Panc1 (cell line): ENCODE measurements at regions not wholly inside any gene's neighbourhood (a gene's known extent, or its start where the extent isn't known, plus 50 kb on each side); places are given as distances from the start of the nearest gene placed in this dataset.
"Not testable (repeated sequence)": the region's sequence is repeated elsewhere in the genome, so short reads cannot be mapped to it uniquely, and the experiment has no call there.

Source experiments
- ATAC-seq: fragments of 200-7000 bp; cut with Tn5 transposase; 2 replicates; pipeline ENCODE4 v1.9.1; 2020; ENCODE audit warnings: mild to moderate bottlenecking, moderate library complexity
- BruUV-seq: library from RNA; stranded (reverse); fragments of 400-500 nt; replicated peaks from 2 replicates; lab custom pipeline; 2021; lab: Mats Ljungman, UMichigan
- CTCF ChIA-PET: fragments of 300-600 bp; sonication (Branson Sonifier 250); formaldehyde crosslinking; loops from one replicate; lab custom pipeline; 2022; ENCODE audit warnings: antibody characterized with exemption; lab: Charles Lee
- POLR2A ChIA-PET: fragments of 300-600 bp; sonication (Branson Sonifier 250); formaldehyde crosslinking; loops from one replicate; lab custom pipeline; 2022; ENCODE audit warnings: antibody characterized with exemption; lab: Charles Lee
- DNase-seq: peaks from one replicate; pipeline ENCODE4 v3.0.0-alpha.2; 2010; ENCODE audit warnings: low read depth, low spot score
- H3K27ac ChIP-seq: 2 replicates; pipeline ENCODE4 v1.5.1; 2011; ENCODE audit warnings: mild to moderate bottlenecking, low read length, inconsistent platforms
- H3K27me3 ChIP-seq: fragments of 200-500 bp; sonication (Bioruptor generic); 2 replicates; pipeline ENCODE4 v1.6.0; 2014; ENCODE audit warnings: low read length, inconsistent platforms; ENCODE audit not compliant: control insufficient read depth, insufficient read depth
- H3K36me3 ChIP-seq: fragments of 200-500 bp; sonication (Bioruptor generic); 2 replicates; pipeline ENCODE4 v1.5.1; 2014; ENCODE audit warnings: inconsistent platforms, mild to moderate bottlenecking, low read length, moderate library complexity; ENCODE audit not compliant: control insufficient read depth, insufficient read depth
- H3K4me1 ChIP-seq: 2 replicates; pipeline ENCODE4 v1.5.1; 2011; ENCODE audit warnings: inconsistent platforms, mild to moderate bottlenecking, low read length, moderate library complexity; ENCODE audit not compliant: control insufficient read depth, insufficient read depth
- H3K4me3 ChIP-seq, 2 experiments: 2 replicates each; pipeline ENCODE4 v1.5.1; 2011 to 2012; ENCODE audit warnings: low read depth in 2 of 2, low read length in 2 of 2, mild to moderate bottlenecking in 2 of 2, inconsistent platforms in 1 of 2, moderate library complexity in 1 of 2
- H3K9me3 ChIP-seq: fragments of 200-500 bp; sonication (Bioruptor generic); 2 replicates; pipeline ENCODE4 v1.5.1; 2014; ENCODE audit warnings: low read depth, mild to moderate bottlenecking, inconsistent platforms, low read length, moderate library complexity; ENCODE audit not compliant: control insufficient read depth, insufficient read depth
- POLR2AphosphoS5 ChIP-seq: IDR thresholded peaks from 2 replicates; pipeline ENCODE4 v1.6.1; 2012; ENCODE audit warnings: mild to moderate bottlenecking, low read depth, low read length, moderate library complexity
- SIN3A ChIP-seq: IDR thresholded peaks from 2 replicates; pipeline ENCODE4 v1.6.1; 2012; ENCODE audit warnings: low read depth, mild to moderate bottlenecking, low read length, moderate library complexity, borderline replicate concordance; ENCODE audit not compliant: insufficient read depth
- TCF7L2 ChIP-seq: IDR thresholded peaks from 2 replicates; pipeline ENCODE4 v1.6.1; 2011; ENCODE audit warnings: mild to moderate bottlenecking, low read depth, low read length, inconsistent platforms
- in situ Hi-C: cut with HindIII; loops from 2 replicates; pipeline ENCODE4 v1.10.0; 2016; ENCODE audit warnings: low sequenced_read_pairs, low pct_unique_long_range_greater_than_20kb
- intact Hi-C: fragments of 100-400 bp; cut with micrococcal nuclease; formaldehyde crosslinking; loops from one replicate; pipeline ENCODE4 v1.10.0; 2022; ENCODE audit not compliant: unreplicated experiment
- TF ChIP-seq, protein P1 (sequence below): fragments of 450-650 bp; IDR thresholded peaks from 2 replicates; pipeline ENCODE4 v1.5.1; 2017; ENCODE audit warnings: mild to moderate bottlenecking
- TF ChIP-seq, protein P2 (sequence below), 2 experiments: IDR thresholded peaks; 2 replicates each; pipeline ENCODE4 v1.6.1; 2011 to 2012; ENCODE audit warnings: low read depth in 2 of 2, control low read depth in 1 of 2, low read length in 1 of 2, mild to moderate bottlenecking in 1 of 2, moderate library complexity in 1 of 2; ENCODE audit not compliant: insufficient read depth in 1 of 2

DNA sequence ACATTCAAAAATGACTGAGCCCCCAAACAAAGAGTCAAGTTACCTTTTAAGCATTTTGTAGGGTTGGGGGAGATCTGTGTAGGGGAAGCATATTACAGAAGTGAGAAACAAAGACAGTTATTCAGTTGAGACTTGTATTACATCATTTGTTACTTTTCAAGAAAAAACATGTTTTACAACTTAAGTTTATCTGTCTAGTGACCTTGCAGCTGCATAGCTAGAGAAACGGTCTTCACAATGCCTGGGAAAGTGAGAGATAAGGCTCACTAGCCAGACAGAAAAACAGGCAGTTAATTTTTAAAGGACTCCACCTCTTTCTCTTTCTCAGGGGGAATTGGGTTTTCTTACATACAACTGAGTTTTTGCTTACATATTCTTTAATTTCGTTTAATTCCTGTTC lies 105.1 kb downstream of the ALG10 start:
- H3K27me3 ChIP-seq, intact Hi-C loops, POLR2A ChIA-PET, H3K4me3 ChIP-seq, H3K4me1 ChIP-seq, CTCF ChIA-PET, H3K36me3 ChIP-seq, DNase-seq, H3K27ac ChIP-seq, BruUV-seq, in situ Hi-C loops, H3K9me3 ChIP-seq, ATAC-seq: not testable (repeated sequence)

DNA sequence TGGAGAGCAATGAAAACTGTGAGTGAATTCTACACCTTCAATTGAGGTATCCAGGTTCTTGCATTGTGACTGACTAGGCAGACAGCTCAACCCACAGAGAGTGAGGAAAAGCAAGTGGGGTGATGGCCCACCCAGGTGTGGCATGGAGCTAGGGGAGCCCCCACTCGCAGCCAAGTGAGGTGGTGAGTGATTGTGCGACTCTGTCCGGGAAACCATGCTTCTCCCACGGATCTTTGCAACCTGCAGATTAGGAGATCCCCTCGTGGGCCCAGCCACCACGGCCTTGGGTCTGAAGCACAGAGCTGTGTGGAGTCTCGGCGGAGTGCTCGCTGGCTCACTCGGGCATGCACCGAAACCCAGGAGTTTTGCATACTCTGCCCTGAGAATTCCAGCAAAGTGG lies 120.1 kb downstream of the ALG10 start:
- BruUV-seq: no TSS peak
- no peak for TF ChIP-seq POLR2AphosphoS5
- no peak for TF ChIP-seq TCF7L2
- no peak for TF ChIP-seq SIN3A
- TF ChIP-seq, protein P1, sequence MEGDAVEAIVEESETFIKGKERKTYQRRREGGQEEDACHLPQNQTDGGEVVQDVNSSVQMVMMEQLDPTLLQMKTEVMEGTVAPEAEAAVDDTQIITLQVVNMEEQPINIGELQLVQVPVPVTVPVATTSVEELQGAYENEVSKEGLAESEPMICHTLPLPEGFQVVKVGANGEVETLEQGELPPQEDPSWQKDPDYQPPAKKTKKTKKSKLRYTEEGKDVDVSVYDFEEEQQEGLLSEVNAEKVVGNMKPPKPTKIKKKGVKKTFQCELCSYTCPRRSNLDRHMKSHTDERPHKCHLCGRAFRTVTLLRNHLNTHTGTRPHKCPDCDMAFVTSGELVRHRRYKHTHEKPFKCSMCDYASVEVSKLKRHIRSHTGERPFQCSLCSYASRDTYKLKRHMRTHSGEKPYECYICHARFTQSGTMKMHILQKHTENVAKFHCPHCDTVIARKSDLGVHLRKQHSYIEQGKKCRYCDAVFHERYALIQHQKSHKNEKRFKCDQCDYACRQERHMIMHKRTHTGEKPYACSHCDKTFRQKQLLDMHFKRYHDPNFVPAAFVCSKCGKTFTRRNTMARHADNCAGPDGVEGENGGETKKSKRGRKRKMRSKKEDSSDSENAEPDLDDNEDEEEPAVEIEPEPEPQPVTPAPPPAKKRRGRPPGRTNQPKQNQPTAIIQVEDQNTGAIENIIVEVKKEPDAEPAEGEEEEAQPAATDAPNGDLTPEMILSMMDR: no peak
- TF ChIP-seq, protein P2, sequence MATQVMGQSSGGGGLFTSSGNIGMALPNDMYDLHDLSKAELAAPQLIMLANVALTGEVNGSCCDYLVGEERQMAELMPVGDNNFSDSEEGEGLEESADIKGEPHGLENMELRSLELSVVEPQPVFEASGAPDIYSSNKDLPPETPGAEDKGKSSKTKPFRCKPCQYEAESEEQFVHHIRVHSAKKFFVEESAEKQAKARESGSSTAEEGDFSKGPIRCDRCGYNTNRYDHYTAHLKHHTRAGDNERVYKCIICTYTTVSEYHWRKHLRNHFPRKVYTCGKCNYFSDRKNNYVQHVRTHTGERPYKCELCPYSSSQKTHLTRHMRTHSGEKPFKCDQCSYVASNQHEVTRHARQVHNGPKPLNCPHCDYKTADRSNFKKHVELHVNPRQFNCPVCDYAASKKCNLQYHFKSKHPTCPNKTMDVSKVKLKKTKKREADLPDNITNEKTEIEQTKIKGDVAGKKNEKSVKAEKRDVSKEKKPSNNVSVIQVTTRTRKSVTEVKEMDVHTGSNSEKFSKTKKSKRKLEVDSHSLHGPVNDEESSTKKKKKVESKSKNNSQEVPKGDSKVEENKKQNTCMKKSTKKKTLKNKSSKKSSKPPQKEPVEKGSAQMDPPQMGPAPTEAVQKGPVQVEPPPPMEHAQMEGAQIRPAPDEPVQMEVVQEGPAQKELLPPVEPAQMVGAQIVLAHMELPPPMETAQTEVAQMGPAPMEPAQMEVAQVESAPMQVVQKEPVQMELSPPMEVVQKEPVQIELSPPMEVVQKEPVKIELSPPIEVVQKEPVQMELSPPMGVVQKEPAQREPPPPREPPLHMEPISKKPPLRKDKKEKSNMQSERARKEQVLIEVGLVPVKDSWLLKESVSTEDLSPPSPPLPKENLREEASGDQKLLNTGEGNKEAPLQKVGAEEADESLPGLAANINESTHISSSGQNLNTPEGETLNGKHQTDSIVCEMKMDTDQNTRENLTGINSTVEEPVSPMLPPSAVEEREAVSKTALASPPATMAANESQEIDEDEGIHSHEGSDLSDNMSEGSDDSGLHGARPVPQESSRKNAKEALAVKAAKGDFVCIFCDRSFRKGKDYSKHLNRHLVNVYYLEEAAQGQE (IDR thresholded peaks at IDR 0.05; ENCODE audit: insufficient read depth in 1 of 2, low read depth in 2 of 2, low read length in 1 of 2): no peak
- ChIA-PET POLR2A (no interaction called here), CTCF (no interaction called here)
- H3K4me1 ChIP-seq: no peaks in the 10 kb centered on the region
- ATAC-seq (no peak), DNase-seq (no peak)
- in situ Hi-C loops: no loop called here
- no peak overlapping the region for H3K4me3 ChIP-seq
- intact Hi-C loops: no loop called here
- H3K36me3 ChIP-seq: no peaks in the 10 kb centered on the region
- no peaks in the 10 kb centered on the region for H3K9me3 ChIP-seq
- H3K27ac ChIP-seq: no peak overlapping the region
- no peaks in the 10 kb centered on the region for H3K27me3 ChIP-seq

DNA sequence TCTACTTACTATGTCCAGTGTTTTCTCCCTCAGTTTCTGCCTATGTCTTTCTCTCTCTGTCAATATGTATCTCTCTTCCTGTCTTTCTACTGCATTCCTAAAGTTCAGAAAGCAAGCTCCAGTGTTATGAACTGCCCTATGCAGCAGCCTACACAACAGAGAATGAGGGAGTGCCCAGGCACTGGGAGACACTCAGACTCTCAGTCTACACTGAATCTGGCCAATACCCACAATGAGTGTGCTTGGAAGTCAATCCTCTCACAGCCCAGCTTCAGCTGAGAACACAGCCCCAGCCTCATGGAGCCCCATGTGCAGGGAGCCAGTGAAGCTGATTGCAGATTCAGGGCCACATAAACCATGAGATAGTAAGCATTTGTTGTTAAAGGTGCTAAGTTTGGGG lies 128.7 kb downstream of the ALG10 start:
- ChIA-PET POLR2A (no interaction called here), CTCF (interaction anchor here (0.6 kb wide), 1 partner anchor 70 kb away, joined by 5 read pairs; no protein-coding TSS in a partner anchor)
- intact Hi-C loops (no loop called here), in situ Hi-C loops (no loop called here)
- H3K27me3 ChIP-seq: 0 out of 2 replicates have a peak, but pooled peaks cover 2% of the 10 kb centered on the region
- H3K4me1 ChIP-seq: no peaks in the 10 kb centered on the region
- no TSS peak for BruUV-seq
- DNase-seq (no peak), ATAC-seq (no peak)
- TF ChIP-seq, protein P2 (IDR thresholded peaks at IDR 0.05; ENCODE audit: insufficient read depth in 1 of 2, low read depth in 2 of 2, low read length in 1 of 2): no peak
- TF ChIP-seq TCF7L2: no peak
- no peak for TF ChIP-seq SIN3A
- TF ChIP-seq POLR2AphosphoS5: no peak
- TF ChIP-seq, protein P1: no peak
- H3K36me3 ChIP-seq: no peaks in the 10 kb centered on the region
- no peak overlapping the region for H3K4me3 ChIP-seq
- H3K9me3 ChIP-seq: no peaks in the 10 kb centered on the region
- no peak overlapping the region for H3K27ac ChIP-seq
